IMR-90 (cell line): ENCODE measurements at regions not wholly inside any gene's neighbourhood (a gene's known extent, or its start where the extent isn't known, plus 50 kb on each side); places are given as distances from the start of the nearest gene placed in this dataset.

Experiments
- POLR2A ChIP-seq: IDR thresholded peaks from 2 replicates; pipeline ENCODE4 v1.6.1; 2012; ENCODE audit warnings: mild to moderate bottlenecking, low read depth, low read length
- SMC3 ChIP-seq: fragments of 150-350 bp; IDR thresholded peaks from 2 replicates; pipeline ENCODE4 v1.6.1; 2016; ENCODE audit warnings: low read depth, mild to moderate bottlenecking, antibody characterized with exemption, low read length, moderate library complexity
- TF ChIP-seq, protein P1 (sequence below): conservative IDR thresholded peaks from 2 replicates; pipeline ENCODE4 v1.5.1; 2012; ENCODE audit warnings: mild to moderate bottlenecking, low read depth, low read length, improper control_type of control experiment
- TF ChIP-seq, protein P2 (sequence below): fragments of 150-350 bp; IDR thresholded peaks from 2 replicates; pipeline ENCODE4 v1.6.1; 2017; ENCODE audit warnings: mild to moderate bottlenecking, antibody characterized with exemption, low read length, low read depth

GRCh38 chr2:81672923-81673322 lies 1368.4 kb upstream of the LRRTM1 start:
- TF ChIP-seq, protein P1, sequence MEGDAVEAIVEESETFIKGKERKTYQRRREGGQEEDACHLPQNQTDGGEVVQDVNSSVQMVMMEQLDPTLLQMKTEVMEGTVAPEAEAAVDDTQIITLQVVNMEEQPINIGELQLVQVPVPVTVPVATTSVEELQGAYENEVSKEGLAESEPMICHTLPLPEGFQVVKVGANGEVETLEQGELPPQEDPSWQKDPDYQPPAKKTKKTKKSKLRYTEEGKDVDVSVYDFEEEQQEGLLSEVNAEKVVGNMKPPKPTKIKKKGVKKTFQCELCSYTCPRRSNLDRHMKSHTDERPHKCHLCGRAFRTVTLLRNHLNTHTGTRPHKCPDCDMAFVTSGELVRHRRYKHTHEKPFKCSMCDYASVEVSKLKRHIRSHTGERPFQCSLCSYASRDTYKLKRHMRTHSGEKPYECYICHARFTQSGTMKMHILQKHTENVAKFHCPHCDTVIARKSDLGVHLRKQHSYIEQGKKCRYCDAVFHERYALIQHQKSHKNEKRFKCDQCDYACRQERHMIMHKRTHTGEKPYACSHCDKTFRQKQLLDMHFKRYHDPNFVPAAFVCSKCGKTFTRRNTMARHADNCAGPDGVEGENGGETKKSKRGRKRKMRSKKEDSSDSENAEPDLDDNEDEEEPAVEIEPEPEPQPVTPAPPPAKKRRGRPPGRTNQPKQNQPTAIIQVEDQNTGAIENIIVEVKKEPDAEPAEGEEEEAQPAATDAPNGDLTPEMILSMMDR, result no peak
- no peak for TF ChIP-seq SMC3
- TF ChIP-seq, protein P2, sequence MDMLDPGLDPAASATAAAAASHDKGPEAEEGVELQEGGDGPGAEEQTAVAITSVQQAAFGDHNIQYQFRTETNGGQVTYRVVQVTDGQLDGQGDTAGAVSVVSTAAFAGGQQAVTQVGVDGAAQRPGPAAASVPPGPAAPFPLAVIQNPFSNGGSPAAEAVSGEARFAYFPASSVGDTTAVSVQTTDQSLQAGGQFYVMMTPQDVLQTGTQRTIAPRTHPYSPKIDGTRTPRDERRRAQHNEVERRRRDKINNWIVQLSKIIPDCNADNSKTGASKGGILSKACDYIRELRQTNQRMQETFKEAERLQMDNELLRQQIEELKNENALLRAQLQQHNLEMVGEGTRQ, result no peak
- TF ChIP-seq POLR2A, result no peak
